Type B pancreatic cell (in vitro differentiated cells): ENCODE measurements at regions not wholly inside any gene's neighbourhood (a gene's known extent, or its start where the extent isn't known, plus 50 kb on each side); places are given as distances from the start of the nearest gene placed in this dataset.

ENCODE experiments used
- DNase-seq: peaks from one replicate; pipeline ENCODE4 v3.0.0; 2021; ENCODE audit warnings: mixed read lengths; ENCODE audit not compliant: unreplicated experiment; ENCODE audit errors: extremely low spot score
- H3K27ac Mint-ChIP-seq: 2 replicates; pipeline ENCODE4 v1.8.0; 2021; ENCODE audit warnings: mild to moderate bottlenecking, mixed read lengths
- H3K27me3 Mint-ChIP-seq: 2 replicates; pipeline ENCODE4 v1.8.0; 2021; ENCODE audit warnings: mixed read lengths
- H3K36me3 Mint-ChIP-seq: 2 replicates; pipeline ENCODE4 v1.8.0; 2021; ENCODE audit warnings: mixed read lengths
- H3K4me1 Mint-ChIP-seq: one replicate; pipeline ENCODE4 v1.8.0; 2021; ENCODE audit warnings: mixed read lengths; ENCODE audit not compliant: unreplicated experiment
- H3K4me3 Mint-ChIP-seq: 2 replicates; pipeline ENCODE4 v1.8.0; 2021; ENCODE audit warnings: mild to moderate bottlenecking, mixed read lengths
- H3K9me3 Mint-ChIP-seq: 2 replicates; pipeline ENCODE4 v1.8.0; 2021; ENCODE audit warnings: mixed read lengths
- CTCF ChIP-seq: fragments of 200-600 bp; sonication (generic); conservative IDR thresholded peaks from 2 replicates; pipeline ENCODE4 v1.5.0; 2021; ENCODE audit warnings: antibody characterized with exemption, mild to moderate bottlenecking

- H3K9me3 Mint-ChIP-seq: no peaks in the 10 kb centered on the region
- no peak for TF ChIP-seq CTCF
- peaks cover 10% of the 10 kb centered on the region for H3K27me3 Mint-ChIP-seq
- no peak overlapping the region for H3K27ac Mint-ChIP-seq
- H3K4me1 Mint-ChIP-seq: peaks cover 5% of the 10 kb centered on the region
- H3K4me3 Mint-ChIP-seq: no peak overlapping the region
- DNase-seq: peak; percentile 51
- no peaks in the 10 kb centered on the region for H3K36me3 Mint-ChIP-seq
Measured at GRCh38 chr10:118903251-118903650, 126.3 kb upstream of the NANOS1 start.

- Mint-ChIP-seq H3K27me3 (peaks cover 12% of the 10 kb centered on the region), H3K9me3 (no peaks in the 10 kb centered on the region)
Measured at GRCh38 chr10:118903691-118904090, 125.8 kb upstream of the NANOS1 start.

GRCh38 chr10:118904286-118904685 is 125.2 kb upstream of the NANOS1 start:
- H3K27me3 Mint-ChIP-seq: peaks cover 14% of the 10 kb centered on the region
- peak; percentile 8 for DNase-seq
- no peak overlapping the region for H3K4me3 Mint-ChIP-seq
- no peaks in the 10 kb centered on the region for H3K36me3 Mint-ChIP-seq
- TF ChIP-seq CTCF: no peak
- H3K4me1 Mint-ChIP-seq: peaks cover 5% of the 10 kb centered on the region
- H3K27ac Mint-ChIP-seq: no peak overlapping the region
- H3K9me3 Mint-ChIP-seq: no peaks in the 10 kb centered on the region

More at GRCh38 chr10:118903691-118904090, 125.8 kb upstream of the NANOS1 start:
- Mint-ChIP-seq H3K27ac (no peak overlapping the region), H3K4me3 (no peak overlapping the region), H3K36me3 (no peaks in the 10 kb centered on the region), H3K4me1 (peaks cover 5% of the 10 kb centered on the region)
- peak; percentile 56 for DNase-seq
- no peak for TF ChIP-seq CTCF

- Mint-ChIP-seq H3K9me3 (peaks cover 3% of the 10 kb centered on the region), H3K4me1 (no peaks in the 10 kb centered on the region), H3K27me3 (peaks cover 13% of the 10 kb centered on the region), H3K4me3 (no peak overlapping the region), H3K36me3 (no peaks in the 10 kb centered on the region), H3K27ac (no peak overlapping the region)
- DNase-seq: peak; percentile 27
- TF ChIP-seq CTCF: no peak
Measured at GRCh38 chr10:118907051-118907450, 122.5 kb upstream of the NANOS1 start.

GRCh38 chr10:118908557-118909256 is 120.8 kb upstream of the NANOS1 start:
- peaks cover 5% of the 10 kb centered on the region for H3K4me1 Mint-ChIP-seq
- DNase-seq: no peak
- peaks cover 10% of the 10 kb centered on the region for H3K27me3 Mint-ChIP-seq
- peaks cover 5% of the 10 kb centered on the region for H3K9me3 Mint-ChIP-seq
- no peaks in the 10 kb centered on the region for H3K36me3 Mint-ChIP-seq
- TF ChIP-seq CTCF: no peak
- H3K27ac Mint-ChIP-seq: no peak overlapping the region
- H3K4me3 Mint-ChIP-seq: no peak overlapping the region
